Neural cell (in vitro differentiated cells): ENCODE measurements at regions not wholly inside any gene's neighbourhood (a gene's known extent, or its start where the extent isn't known, plus 50 kb on each side); places are given as distances from the start of the nearest gene placed in this dataset.

Experiments
- H2AFZ ChIP-seq: fragments of 200-600, 300-800 bp; sonication (generic), shearing (Covaris generic); 2 replicates; pipeline ENCODE4 v1.6.0; 2014; ENCODE audit warnings: low read depth, mild to moderate bottlenecking, antibody characterized with exemption, low read length, moderate library complexity
- H3F3A ChIP-seq: fragments of 200-600 bp; shearing (Covaris generic); 2 replicates; pipeline ENCODE4 v1.6.1; 2016; ENCODE audit warnings: mild to moderate bottlenecking, moderate library complexity, mixed read lengths, antibody characterized with exemption, low read length; ENCODE audit not compliant: insufficient read depth, poor library complexity, severe bottlenecking
- H3K27ac ChIP-seq: fragments of 200-600, 300-800 bp; sonication (generic), shearing (Covaris generic); 2 replicates; pipeline ENCODE4 v1.5.1; 2014; ENCODE audit warnings: mild to moderate bottlenecking, low read length, moderate library complexity
- H3K27me3 ChIP-seq: fragments of 300-800, 200-600 bp; sonication (generic), shearing (Covaris generic); 2 replicates; pipeline ENCODE4 v1.6.0; 2014; ENCODE audit warnings: mild to moderate bottlenecking, low read depth, low read length, moderate library complexity; ENCODE audit not compliant: insufficient read depth
- H3K36me3 ChIP-seq: fragments of 300-800, 200-600 bp; sonication (generic), shearing (Covaris generic); 2 replicates; pipeline ENCODE4 v1.5.1; 2014; ENCODE audit warnings: mild to moderate bottlenecking, antibody characterized with exemption, low read length, moderate library complexity; ENCODE audit not compliant: insufficient read depth
- H3K4me2 ChIP-seq: fragments of 300-800, 200-600 bp; sonication (generic), shearing (Covaris generic); 2 replicates; pipeline ENCODE4 v1.6.0; 2014; ENCODE audit warnings: mild to moderate bottlenecking, low read length
- H3K4me3 ChIP-seq: fragments of 300-800, 200-600 bp; sonication (generic), shearing (Covaris generic); 2 replicates; pipeline ENCODE4 v1.5.1; 2014; ENCODE audit warnings: mild to moderate bottlenecking, low read length, moderate library complexity
- H3K79me2 ChIP-seq: fragments of 200-600 bp; shearing (Covaris generic); replicated peaks from 2 replicates; pipeline ENCODE4 v1.6.0; 2014; ENCODE audit warnings: mild to moderate bottlenecking, low read length, moderate library complexity; ENCODE audit not compliant: insufficient read depth
- H3K9ac ChIP-seq: fragments of 300-800, 200-600 bp; sonication (generic), shearing (Covaris generic); 2 replicates; pipeline ENCODE4 v1.6.1; 2016; ENCODE audit warnings: mild to moderate bottlenecking, low read length, mixed read lengths
- H3K9me2 ChIP-seq: fragments of 200-600 bp; shearing (Covaris generic); 2 replicates; pipeline ENCODE4 v1.6.1; 2016; ENCODE audit warnings: mild to moderate bottlenecking, low read length, mixed read lengths; ENCODE audit not compliant: insufficient read depth
- H3K9me3 ChIP-seq: fragments of 200-600, 300-800 bp; sonication (generic), shearing (Covaris generic); 2 replicates; pipeline ENCODE4 v1.6.1; 2016; ENCODE audit warnings: mild to moderate bottlenecking, mixed run types, low read length, moderate library complexity, mixed read lengths
- H4K20me1 ChIP-seq: fragments of 200-600 bp; shearing (Covaris generic); 2 replicates; pipeline ENCODE4 v1.6.1; 2016; ENCODE audit warnings: mild to moderate bottlenecking, mixed run types; ENCODE audit not compliant: insufficient read depth
- EP300 ChIP-seq: fragments of 450-650 bp; conservative IDR thresholded peaks from 2 replicates; pipeline ENCODE4 v1.6.1; 2014; ENCODE audit warnings: antibody characterized with exemption, mild to moderate bottlenecking, moderate library complexity; ENCODE audit not compliant: poor library complexity, severe bottlenecking
- EZH2 ChIP-seq: fragments of 200-600, 300-800 bp; shearing (Covaris generic), sonication (generic); IDR thresholded peaks from 2 replicates; pipeline ENCODE4 v1.6.1; 2014; ENCODE audit warnings: antibody characterized with exemption, low read length, borderline replicate concordance, mild to moderate bottlenecking; ENCODE audit not compliant: insufficient read depth, poor library complexity, severe bottlenecking
- MXI1 ChIP-seq: fragments of 450-650 bp; conservative IDR thresholded peaks from 2 replicates; pipeline ENCODE4 v1.6.1; 2014; ENCODE audit warnings: antibody characterized with exemption, mild to moderate bottlenecking; ENCODE audit not compliant: poor library complexity, severe bottlenecking
- POLR2AphosphoS5 ChIP-seq: IDR thresholded peaks from 2 replicates; pipeline ENCODE4 v1.6.1; 2012
- RAD21 ChIP-seq: fragments of 450-650 bp; conservative IDR thresholded peaks from 2 replicates; pipeline ENCODE4 v1.6.1; 2014; ENCODE audit warnings: antibody characterized with exemption, mild to moderate bottlenecking, moderate library complexity
- SMC3 ChIP-seq: fragments of 450-650 bp; conservative IDR thresholded peaks from 2 replicates; pipeline ENCODE4 v1.6.1; 2014; ENCODE audit warnings: antibody characterized with exemption, mild to moderate bottlenecking, moderate library complexity; ENCODE audit not compliant: poor library complexity
- TAF1 ChIP-seq: IDR thresholded peaks from 2 replicates; pipeline ENCODE4 v1.6.1; 2012; ENCODE audit warnings: low read depth
- TF ChIP-seq, protein P1 (sequence below): IDR thresholded peaks from 2 replicates; pipeline ENCODE4 v1.6.1; 2012; ENCODE audit warnings: borderline replicate concordance
- TF ChIP-seq, protein P2 (sequence below): fragments of 450-650 bp; IDR thresholded peaks from 2 replicates; pipeline ENCODE4 v1.5.1; 2014; ENCODE audit warnings: antibody characterized with exemption, mild to moderate bottlenecking, moderate library complexity; ENCODE audit not compliant: poor library complexity, severe bottlenecking

GRCh38 chr5:159507055-159507454, 176.8 kb upstream of the IL12B start:
- TF ChIP-seq SMC3 (no peak), EP300 (no peak), TAF1 (no peak)
- H3K27ac ChIP-seq = no peak overlapping the region
- no peaks in the 10 kb centered on the region for H3K9me2 ChIP-seq
- no peak overlapping the region for H2AFZ ChIP-seq
- H4K20me1 ChIP-seq = no peaks in the 10 kb centered on the region
- H3K36me3 ChIP-seq = no peaks in the 10 kb centered on the region
- H3K4me3 ChIP-seq = no peak overlapping the region
- H3F3A ChIP-seq = no peaks in the 10 kb centered on the region
- no peaks in the 10 kb centered on the region for H3K9me3 ChIP-seq
- H3K27me3 ChIP-seq = no peaks in the 10 kb centered on the region
- H3K9ac ChIP-seq = no peak overlapping the region
- no peaks in the 10 kb centered on the region for H3K79me2 ChIP-seq
- no peak overlapping the region for H3K4me2 ChIP-seq

DNA sequence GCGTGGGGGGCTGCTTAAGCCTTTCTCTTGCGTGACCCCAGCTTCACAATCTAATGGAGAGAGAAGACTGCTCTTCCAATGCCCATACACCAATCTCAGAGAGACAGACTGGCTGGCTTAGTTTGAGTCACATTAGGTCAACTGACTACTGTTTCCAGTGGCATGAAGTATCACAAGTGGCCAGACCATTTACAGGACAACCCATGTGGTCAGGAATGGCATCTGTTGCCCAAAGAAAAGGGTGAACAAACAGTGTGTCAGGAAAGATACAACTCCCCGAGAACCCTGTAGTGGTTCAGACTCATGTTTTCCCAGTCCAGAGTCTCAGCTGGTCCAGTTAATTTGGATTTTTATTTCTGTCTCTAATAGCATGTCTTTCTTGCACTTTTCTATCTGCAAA, 177.4 kb upstream of the IL12B start:
- H3K79me2 ChIP-seq = no peaks in the 10 kb centered on the region
- TF ChIP-seq, protein P1, sequence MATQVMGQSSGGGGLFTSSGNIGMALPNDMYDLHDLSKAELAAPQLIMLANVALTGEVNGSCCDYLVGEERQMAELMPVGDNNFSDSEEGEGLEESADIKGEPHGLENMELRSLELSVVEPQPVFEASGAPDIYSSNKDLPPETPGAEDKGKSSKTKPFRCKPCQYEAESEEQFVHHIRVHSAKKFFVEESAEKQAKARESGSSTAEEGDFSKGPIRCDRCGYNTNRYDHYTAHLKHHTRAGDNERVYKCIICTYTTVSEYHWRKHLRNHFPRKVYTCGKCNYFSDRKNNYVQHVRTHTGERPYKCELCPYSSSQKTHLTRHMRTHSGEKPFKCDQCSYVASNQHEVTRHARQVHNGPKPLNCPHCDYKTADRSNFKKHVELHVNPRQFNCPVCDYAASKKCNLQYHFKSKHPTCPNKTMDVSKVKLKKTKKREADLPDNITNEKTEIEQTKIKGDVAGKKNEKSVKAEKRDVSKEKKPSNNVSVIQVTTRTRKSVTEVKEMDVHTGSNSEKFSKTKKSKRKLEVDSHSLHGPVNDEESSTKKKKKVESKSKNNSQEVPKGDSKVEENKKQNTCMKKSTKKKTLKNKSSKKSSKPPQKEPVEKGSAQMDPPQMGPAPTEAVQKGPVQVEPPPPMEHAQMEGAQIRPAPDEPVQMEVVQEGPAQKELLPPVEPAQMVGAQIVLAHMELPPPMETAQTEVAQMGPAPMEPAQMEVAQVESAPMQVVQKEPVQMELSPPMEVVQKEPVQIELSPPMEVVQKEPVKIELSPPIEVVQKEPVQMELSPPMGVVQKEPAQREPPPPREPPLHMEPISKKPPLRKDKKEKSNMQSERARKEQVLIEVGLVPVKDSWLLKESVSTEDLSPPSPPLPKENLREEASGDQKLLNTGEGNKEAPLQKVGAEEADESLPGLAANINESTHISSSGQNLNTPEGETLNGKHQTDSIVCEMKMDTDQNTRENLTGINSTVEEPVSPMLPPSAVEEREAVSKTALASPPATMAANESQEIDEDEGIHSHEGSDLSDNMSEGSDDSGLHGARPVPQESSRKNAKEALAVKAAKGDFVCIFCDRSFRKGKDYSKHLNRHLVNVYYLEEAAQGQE = no peak
- no peak for TF ChIP-seq TAF1
- no peak for TF ChIP-seq RAD21
- TF ChIP-seq MXI1 = no peak
- no peak for TF ChIP-seq SMC3
- TF ChIP-seq, protein P2, sequence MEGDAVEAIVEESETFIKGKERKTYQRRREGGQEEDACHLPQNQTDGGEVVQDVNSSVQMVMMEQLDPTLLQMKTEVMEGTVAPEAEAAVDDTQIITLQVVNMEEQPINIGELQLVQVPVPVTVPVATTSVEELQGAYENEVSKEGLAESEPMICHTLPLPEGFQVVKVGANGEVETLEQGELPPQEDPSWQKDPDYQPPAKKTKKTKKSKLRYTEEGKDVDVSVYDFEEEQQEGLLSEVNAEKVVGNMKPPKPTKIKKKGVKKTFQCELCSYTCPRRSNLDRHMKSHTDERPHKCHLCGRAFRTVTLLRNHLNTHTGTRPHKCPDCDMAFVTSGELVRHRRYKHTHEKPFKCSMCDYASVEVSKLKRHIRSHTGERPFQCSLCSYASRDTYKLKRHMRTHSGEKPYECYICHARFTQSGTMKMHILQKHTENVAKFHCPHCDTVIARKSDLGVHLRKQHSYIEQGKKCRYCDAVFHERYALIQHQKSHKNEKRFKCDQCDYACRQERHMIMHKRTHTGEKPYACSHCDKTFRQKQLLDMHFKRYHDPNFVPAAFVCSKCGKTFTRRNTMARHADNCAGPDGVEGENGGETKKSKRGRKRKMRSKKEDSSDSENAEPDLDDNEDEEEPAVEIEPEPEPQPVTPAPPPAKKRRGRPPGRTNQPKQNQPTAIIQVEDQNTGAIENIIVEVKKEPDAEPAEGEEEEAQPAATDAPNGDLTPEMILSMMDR = no peak
- TF ChIP-seq EZH2 = no peak
- no peak for TF ChIP-seq EP300
- no peak for TF ChIP-seq POLR2AphosphoS5
- no peak overlapping the region for H3K4me3 ChIP-seq
- H3K9ac ChIP-seq = no peak overlapping the region
- H3K4me2 ChIP-seq = no peak overlapping the region
- H3K36me3 ChIP-seq = no peaks in the 10 kb centered on the region
- H3K9me3 ChIP-seq = no peaks in the 10 kb centered on the region
- H3K27me3 ChIP-seq = no peaks in the 10 kb centered on the region
- no peaks in the 10 kb centered on the region for H4K20me1 ChIP-seq
- no peaks in the 10 kb centered on the region for H3F3A ChIP-seq
- no peak overlapping the region for H3K27ac ChIP-seq
- no peaks in the 10 kb centered on the region for H3K9me2 ChIP-seq
- no peak overlapping the region for H2AFZ ChIP-seq

GRCh38 chr5:159508344-159508743, 178.1 kb upstream of the IL12B start:
- no peaks in the 10 kb centered on the region for H3K36me3 ChIP-seq
- H3K9me2 ChIP-seq = no peaks in the 10 kb centered on the region
- H2AFZ ChIP-seq = no peak overlapping the region
- no peak overlapping the region for H3K9ac ChIP-seq
- no peaks in the 10 kb centered on the region for H3K79me2 ChIP-seq
- H3F3A ChIP-seq = no peaks in the 10 kb centered on the region
- no peaks in the 10 kb centered on the region for H3K9me3 ChIP-seq
- TF ChIP-seq EZH2 (no peak), SMC3 (no peak), POLR2AphosphoS5 (no peak), EP300 (no peak), MXI1 (no peak), TAF1 (no peak), RAD21 (no peak)
- TF ChIP-seq, protein P1 = no peak
- TF ChIP-seq, protein P2 = no peak
- no peak overlapping the region for H3K4me3 ChIP-seq
- H3K4me2 ChIP-seq = no peak overlapping the region
- no peaks in the 10 kb centered on the region for H3K27me3 ChIP-seq
- no peak overlapping the region for H3K27ac ChIP-seq
- no peaks in the 10 kb centered on the region for H4K20me1 ChIP-seq
